Left lung (tissue), 4 donors: ENCODE measurements at regions not wholly inside any gene's neighbourhood (a gene's known extent, or its start where the extent isn't known, plus 50 kb on each side); places are given as distances from the start of the nearest gene placed in this dataset.

Source experiments
- ATAC-seq: fragments of 200-7000 bp; cut with Tn5 transposase; one replicate; pipeline ENCODE4 v1.9.1; 2020; ENCODE audit warnings: moderate library complexity
- DNase-seq, 4 donors: peaks; one replicate each; pipeline ENCODE4 v3.0.0-alpha.2; 2013 to 2020
- H3K27ac ChIP-seq, 2 donors: fragments of 200-600 bp; sonication (generic) in 1 of 2; one replicate each; pipeline versions ENCODE4 v1.5.0 to v1.8.0; 2020 to 2021
- H3K27me3 ChIP-seq, 2 donors: fragments of 200-600 bp; sonication (generic) in 1 of 2; one replicate each; pipeline versions ENCODE4 v1.5.0 to v1.8.0; 2020 to 2021
- H3K36me3 ChIP-seq, 2 donors: fragments of 200-600 bp; sonication (generic) in 1 of 2; one replicate each; pipeline versions ENCODE4 v1.5.0 to v1.8.0; 2020 to 2021
- H3K4me1 ChIP-seq, 2 donors: fragments of 200-600 bp; one replicate each; pipeline ENCODE4 v1.8.0; 2021
- H3K4me3 ChIP-seq, 2 donors: fragments of 200-600 bp; sonication (generic) in 1 of 2; one replicate each; pipeline versions ENCODE4 v1.5.0 to v1.8.0; 2020 to 2021; ENCODE audit warnings: mild to moderate bottlenecking in 1 of 2
- H3K9me3 ChIP-seq, 2 donors: fragments of 200-600 bp; sonication (generic) in 1 of 2; one replicate each; pipeline versions ENCODE4 v1.5.0 to v1.8.0; 2020 to 2021
- CTCF ChIP-seq, 2 donors: fragments of 200-600 bp; sonication (generic) in 1 of 2; IDR thresholded peaks; one replicate each; pipeline versions ENCODE4 v1.5.0 to v1.8.0; 2021; ENCODE audit warnings: antibody characterized with exemption in 2 of 2
- intact Hi-C, 2 donors: fragments of 100-400 bp; cut with DNase I; formaldehyde crosslinking; loops; one replicate each; pipeline versions ENCODE4 v1.11.2 to v1.14.2; 2022
- donor health status: DM: no; HTN: yes; CAD: no.
- donor health status: DM: no; HTN: no; CAD: no.

- no peaks in the 10 kb centered on the region for H3K4me1 ChIP-seq
- no peak overlapping the region for H3K4me3 ChIP-seq
- no peaks in the 10 kb centered on the region for H3K9me3 ChIP-seq
- H3K27ac ChIP-seq = no peak overlapping the region
- no peak for TF ChIP-seq CTCF (IDR thresholded peaks at IDR 0.05)
- no peak for ATAC-seq
- H3K36me3 ChIP-seq = no peaks in the 10 kb centered on the region
- no peaks in the 10 kb centered on the region for H3K27me3 ChIP-seq
- intact Hi-C loops = no loop called here
- DNase-seq = no peak
Measured at GRCh38 chr21:22703521-22703920, 1705.3 kb downstream of the NCAM2 start.

- peak in 1 of 4 donors; percentile 8 for DNase-seq
- intact Hi-C loops = no loop called here
Measured at GRCh38 chr21:22710721-22711120, 1712.5 kb downstream of the NCAM2 start.

GRCh38 chr21:22711636-22712035 lies 1713.4 kb downstream of the NCAM2 start:
- no peak overlapping the region for H3K4me3 ChIP-seq
- H3K36me3 ChIP-seq = no peaks in the 10 kb centered on the region
- TF ChIP-seq CTCF (IDR thresholded peaks at IDR 0.05) = no peak
- DNase-seq = peak in 1 of 4 donors; percentile 41
- ATAC-seq = no peak
- no peak overlapping the region for H3K27ac ChIP-seq
- peaks cover 0 to 9% of the 10 kb centered on the region in 2 donors for H3K9me3 ChIP-seq
- intact Hi-C loops = no loop called here
- H3K4me1 ChIP-seq = no peaks in the 10 kb centered on the region
- H3K27me3 ChIP-seq = no peaks in the 10 kb centered on the region

More at GRCh38 chr21:22710721-22711120, 1712.5 kb downstream of the NCAM2 start:
- Histone ChIP-seq H3K9me3 (peaks cover 0 to 9% of the 10 kb centered on the region in 2 donors), H3K4me1 (no peaks in the 10 kb centered on the region), H3K27me3 (no peaks in the 10 kb centered on the region), H3K4me3 (no peak overlapping the region), H3K27ac (no peak overlapping the region), H3K36me3 (no peaks in the 10 kb centered on the region)
- no peak for TF ChIP-seq CTCF (IDR thresholded peaks at IDR 0.05)
- ATAC-seq = no peak

GRCh38 chr21:22725436-22725835 lies 1727.2 kb downstream of the NCAM2 start:
- H3K4me3 ChIP-seq = no peak overlapping the region
- H3K9me3 ChIP-seq = peaks cover 0 to 42% of the 10 kb centered on the region in 2 donors
- ATAC-seq (no peak), DNase-seq (no peak)
- TF ChIP-seq CTCF (IDR thresholded peaks at IDR 0.05) = no peak
- intact Hi-C loops = no loop called here
- H3K27me3 ChIP-seq = no peaks in the 10 kb centered on the region
- H3K36me3 ChIP-seq = no peaks in the 10 kb centered on the region
- H3K4me1 ChIP-seq = no peaks in the 10 kb centered on the region
- no peak overlapping the region for H3K27ac ChIP-seq

GRCh38 chr21:22728091-22728490 lies 1729.9 kb downstream of the NCAM2 start:
- no peaks in the 10 kb centered on the region for H3K27me3 ChIP-seq
- H3K4me3 ChIP-seq = no peak overlapping the region
- H3K27ac ChIP-seq = no peak overlapping the region
- ATAC-seq (no peak), DNase-seq (no peak)
- no peaks in the 10 kb centered on the region for H3K36me3 ChIP-seq
- no peaks in the 10 kb centered on the region for H3K4me1 ChIP-seq
- H3K9me3 ChIP-seq = peaks cover 0 to 50% of the 10 kb centered on the region in 2 donors
- TF ChIP-seq CTCF (IDR thresholded peaks at IDR 0.05) = no peak
- intact Hi-C loops = no loop called here
